PC-3 (cell line): ENCODE measurements at regions not wholly inside any gene's neighbourhood (a gene's known extent, or its start where the extent isn't known, plus 50 kb on each side); places are given as distances from the start of the nearest gene placed in this dataset.

ENCODE experiments used
- EZH2 ChIP-seq: fragments of 300-600 bp; sonication (generic); IDR thresholded peaks from one replicate; pipeline ENCODE4 v1.6.1; 2017; ENCODE audit warnings: antibody characterized with exemption, mild to moderate bottlenecking, low read length; ENCODE audit not compliant: unreplicated experiment
- TF ChIP-seq, protein P1 (sequence below): fragments of 300-600 bp; sonication (generic); conservative IDR thresholded peaks from 2 replicates; pipeline ENCODE4 v1.5.1; 2017; ENCODE audit warnings: antibody characterized with exemption, low read depth, mild to moderate bottlenecking, low read length

GRCh38 chr9:134500931-134501760, 140.5 kb upstream of the COL5A1 start:
- TF ChIP-seq, protein P1, sequence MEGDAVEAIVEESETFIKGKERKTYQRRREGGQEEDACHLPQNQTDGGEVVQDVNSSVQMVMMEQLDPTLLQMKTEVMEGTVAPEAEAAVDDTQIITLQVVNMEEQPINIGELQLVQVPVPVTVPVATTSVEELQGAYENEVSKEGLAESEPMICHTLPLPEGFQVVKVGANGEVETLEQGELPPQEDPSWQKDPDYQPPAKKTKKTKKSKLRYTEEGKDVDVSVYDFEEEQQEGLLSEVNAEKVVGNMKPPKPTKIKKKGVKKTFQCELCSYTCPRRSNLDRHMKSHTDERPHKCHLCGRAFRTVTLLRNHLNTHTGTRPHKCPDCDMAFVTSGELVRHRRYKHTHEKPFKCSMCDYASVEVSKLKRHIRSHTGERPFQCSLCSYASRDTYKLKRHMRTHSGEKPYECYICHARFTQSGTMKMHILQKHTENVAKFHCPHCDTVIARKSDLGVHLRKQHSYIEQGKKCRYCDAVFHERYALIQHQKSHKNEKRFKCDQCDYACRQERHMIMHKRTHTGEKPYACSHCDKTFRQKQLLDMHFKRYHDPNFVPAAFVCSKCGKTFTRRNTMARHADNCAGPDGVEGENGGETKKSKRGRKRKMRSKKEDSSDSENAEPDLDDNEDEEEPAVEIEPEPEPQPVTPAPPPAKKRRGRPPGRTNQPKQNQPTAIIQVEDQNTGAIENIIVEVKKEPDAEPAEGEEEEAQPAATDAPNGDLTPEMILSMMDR: no peak
- TF ChIP-seq EZH2: no peak
